ENCODE measurements at regions not wholly inside any gene's neighbourhood (a gene's known extent, or its start where the extent isn't known, plus 50 kb on each side); places are given as distances from the start of the nearest gene placed in this dataset.
"Not testable (repeated sequence)": the region's sequence is repeated elsewhere in the genome, so short reads cannot be mapped to it uniquely, and the experiment has no call there.

DNA sequence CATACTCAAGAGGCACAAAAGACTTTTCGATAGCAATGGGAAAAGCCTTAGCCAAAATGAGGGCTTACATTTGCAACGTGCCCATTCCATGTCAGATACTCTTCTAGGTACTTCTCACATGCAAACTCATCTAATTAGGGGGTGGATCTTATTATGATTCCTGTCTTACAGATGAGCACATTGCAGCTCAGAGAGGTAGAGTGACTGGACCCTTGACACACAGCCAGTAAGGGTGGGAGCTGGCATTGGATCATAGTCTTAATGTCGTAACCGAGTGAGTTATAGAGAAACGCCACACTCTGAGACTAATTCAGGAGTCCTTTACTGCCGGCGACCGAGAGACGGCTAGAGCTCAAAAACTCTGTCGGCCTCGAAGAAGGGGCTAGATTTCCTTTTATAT lies 78.8 kb upstream of the GRIN2A start:
- no peak for DNase-seq (ENCODE audit: low read depth)
- TF ChIP-seq, protein P1, sequence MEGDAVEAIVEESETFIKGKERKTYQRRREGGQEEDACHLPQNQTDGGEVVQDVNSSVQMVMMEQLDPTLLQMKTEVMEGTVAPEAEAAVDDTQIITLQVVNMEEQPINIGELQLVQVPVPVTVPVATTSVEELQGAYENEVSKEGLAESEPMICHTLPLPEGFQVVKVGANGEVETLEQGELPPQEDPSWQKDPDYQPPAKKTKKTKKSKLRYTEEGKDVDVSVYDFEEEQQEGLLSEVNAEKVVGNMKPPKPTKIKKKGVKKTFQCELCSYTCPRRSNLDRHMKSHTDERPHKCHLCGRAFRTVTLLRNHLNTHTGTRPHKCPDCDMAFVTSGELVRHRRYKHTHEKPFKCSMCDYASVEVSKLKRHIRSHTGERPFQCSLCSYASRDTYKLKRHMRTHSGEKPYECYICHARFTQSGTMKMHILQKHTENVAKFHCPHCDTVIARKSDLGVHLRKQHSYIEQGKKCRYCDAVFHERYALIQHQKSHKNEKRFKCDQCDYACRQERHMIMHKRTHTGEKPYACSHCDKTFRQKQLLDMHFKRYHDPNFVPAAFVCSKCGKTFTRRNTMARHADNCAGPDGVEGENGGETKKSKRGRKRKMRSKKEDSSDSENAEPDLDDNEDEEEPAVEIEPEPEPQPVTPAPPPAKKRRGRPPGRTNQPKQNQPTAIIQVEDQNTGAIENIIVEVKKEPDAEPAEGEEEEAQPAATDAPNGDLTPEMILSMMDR (IDR thresholded peaks at IDR 0.05; ENCODE audit: insufficient read depth, low read length): no peak
- no peak overlapping the region for H3K4me3 ChIP-seq (ENCODE audit: low read depth, low read length)

DNA sequence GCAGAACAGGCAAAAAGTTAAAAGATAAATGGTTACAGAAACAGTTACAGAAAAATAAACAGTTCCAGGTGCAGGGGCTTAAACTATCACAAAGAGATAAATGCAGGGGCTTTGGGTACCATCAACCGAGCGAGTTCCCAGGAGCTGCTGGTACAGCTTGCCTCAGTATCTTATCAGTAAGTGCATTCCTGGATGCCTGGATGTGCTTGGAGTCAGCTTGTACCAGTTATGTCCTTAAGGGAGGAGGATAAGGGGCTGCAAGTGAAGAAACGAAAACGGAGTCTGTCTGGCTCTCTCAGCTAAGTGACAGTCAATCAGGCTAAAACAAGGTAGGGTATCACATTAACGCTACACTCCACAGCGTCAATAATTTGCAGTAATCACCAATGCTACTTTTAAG lies 79.3 kb upstream of the GRIN2A start:
- not testable (repeated sequence) for H3K4me3 ChIP-seq (ENCODE audit: low read depth, low read length); DNase-seq (ENCODE audit: low read depth)

DNA sequence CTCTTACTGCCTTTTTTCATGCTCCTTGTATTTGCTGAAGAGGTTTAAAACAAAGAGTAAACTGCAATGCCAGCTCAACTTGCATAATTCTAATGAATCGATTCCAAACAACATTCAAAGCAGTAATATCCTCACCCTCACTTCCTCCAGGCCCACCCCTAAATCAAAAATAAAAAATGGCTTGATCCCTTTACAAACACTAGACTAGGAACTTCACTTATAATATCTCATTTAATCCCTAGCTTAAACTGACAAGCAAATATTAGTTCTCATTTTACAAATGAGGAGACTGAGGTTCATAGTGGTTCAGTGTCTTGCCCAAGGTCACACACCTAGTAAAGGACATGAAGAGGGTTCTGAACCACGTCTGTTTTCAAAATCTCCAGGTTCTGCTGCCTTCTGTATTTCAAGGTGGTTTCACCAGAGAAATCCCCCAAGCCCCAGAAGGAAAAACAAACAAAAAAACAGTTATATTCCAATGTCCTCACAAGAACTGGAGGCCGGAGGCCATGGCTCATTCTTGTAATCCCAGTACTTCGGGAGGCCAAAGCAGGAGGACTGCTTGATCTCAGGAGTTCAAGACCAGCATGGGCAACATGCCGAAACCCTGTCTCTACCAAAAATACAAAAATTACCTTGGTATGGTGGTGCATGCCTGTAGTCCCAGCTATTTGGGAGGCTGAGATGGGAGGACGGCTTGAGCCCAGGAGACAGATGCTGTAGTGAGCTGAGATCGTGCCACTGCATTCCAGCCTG lies 80.3 kb upstream of the GRIN2A start:
- H3K4me3 ChIP-seq (ENCODE audit: low read depth, low read length): no peak overlapping the region
- no peak for DNase-seq (ENCODE audit: low read depth)
- TF ChIP-seq, protein P1 (IDR thresholded peaks at IDR 0.05; ENCODE audit: insufficient read depth, low read length): no peak

DNA sequence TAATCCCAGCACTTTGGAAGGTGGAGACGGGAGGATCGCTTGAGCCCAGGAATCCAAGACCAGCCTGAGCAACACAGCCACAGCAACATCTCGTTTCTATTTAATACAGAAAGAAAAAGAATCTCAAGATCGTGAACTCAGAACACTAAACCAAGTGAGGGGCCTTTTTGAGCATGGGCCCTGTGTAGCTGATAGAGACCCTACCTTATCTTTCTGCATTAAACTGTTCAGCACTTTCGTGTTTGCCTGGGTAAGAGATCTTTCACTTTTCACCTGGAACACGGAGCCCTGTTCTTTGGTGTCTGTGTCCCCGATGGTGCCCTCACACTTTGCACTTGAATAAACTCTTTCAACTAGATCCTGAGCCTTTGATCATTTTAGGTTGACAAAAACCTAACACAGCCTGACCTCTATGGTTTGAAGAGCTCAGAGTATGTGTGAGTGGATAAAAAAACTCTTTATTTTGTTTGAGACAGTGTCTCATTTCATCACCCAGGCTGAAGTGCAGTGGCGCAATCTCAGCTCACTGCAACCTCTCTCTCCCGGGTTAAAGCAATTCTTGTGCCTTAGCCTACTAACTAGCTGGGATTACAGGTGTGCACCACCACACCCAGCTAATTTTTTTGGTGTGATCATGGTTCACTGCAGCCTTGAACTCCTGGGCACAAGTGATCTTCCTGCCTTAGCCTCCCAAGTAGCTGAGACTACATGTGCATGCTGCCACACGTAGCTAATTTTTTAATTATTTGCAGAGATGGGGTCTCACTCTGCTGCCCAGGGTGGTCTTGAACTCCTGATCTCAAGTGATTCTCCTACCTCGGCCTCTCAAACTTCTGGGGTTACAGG lies 83.8 kb upstream of the GRIN2A start:
- TF ChIP-seq, protein P1 (IDR thresholded peaks at IDR 0.05; ENCODE audit: insufficient read depth, low read length): no peak
- DNase-seq (ENCODE audit: low read depth): no peak
- no peak overlapping the region for H3K4me3 ChIP-seq (ENCODE audit: low read depth, low read length)

DNA sequence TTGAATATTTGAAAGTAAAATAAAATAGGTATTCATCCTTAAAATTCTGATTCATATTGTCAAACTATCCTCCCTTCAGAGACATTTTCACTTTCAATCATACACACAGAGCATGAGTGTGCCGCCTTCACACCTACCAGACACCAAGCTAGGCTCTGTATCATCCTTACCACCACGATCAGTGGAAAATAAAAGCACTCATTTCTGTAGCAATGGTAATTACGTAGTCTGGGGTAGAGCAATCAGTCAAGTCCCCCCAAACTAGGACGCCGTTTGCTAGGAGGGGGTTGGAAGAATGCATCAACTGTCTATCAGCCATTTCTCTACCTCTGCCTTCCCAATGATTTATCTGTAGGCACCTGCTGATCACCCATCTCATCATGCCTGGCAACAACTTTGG lies 84.6 kb upstream of the GRIN2A start:
- H3K4me3 ChIP-seq (ENCODE audit: low read depth, low read length): no peak overlapping the region
- TF ChIP-seq, protein P1 (IDR thresholded peaks at IDR 0.05; ENCODE audit: insufficient read depth, low read length): no peak
- no peak for DNase-seq (ENCODE audit: low read depth)

DNA sequence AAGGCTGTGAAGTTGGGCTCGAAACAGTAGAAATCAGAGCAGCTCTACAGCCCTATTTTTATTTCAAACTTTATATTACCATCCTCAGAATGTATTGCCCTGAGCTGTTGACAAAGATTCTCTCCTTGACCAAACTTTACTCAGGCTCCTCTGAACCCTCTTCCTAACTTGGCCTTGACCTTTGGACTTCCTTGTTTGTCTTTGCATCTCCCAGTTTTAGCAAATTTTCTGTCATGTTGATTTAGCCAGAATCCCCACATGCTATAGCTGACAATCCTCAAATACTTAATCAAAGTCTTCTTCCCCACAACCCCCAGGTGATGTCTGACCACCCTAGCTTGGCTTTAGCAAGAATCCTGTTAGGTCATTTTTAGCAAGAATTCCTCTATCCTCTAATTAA lies 87.4 kb upstream of the GRIN2A start:
- DNase-seq (ENCODE audit: low read depth): no peak
- TF ChIP-seq, protein P1 (IDR thresholded peaks at IDR 0.05; ENCODE audit: insufficient read depth, low read length): no peak
- H3K4me3 ChIP-seq (ENCODE audit: low read depth, low read length): no peak overlapping the region

DNA sequence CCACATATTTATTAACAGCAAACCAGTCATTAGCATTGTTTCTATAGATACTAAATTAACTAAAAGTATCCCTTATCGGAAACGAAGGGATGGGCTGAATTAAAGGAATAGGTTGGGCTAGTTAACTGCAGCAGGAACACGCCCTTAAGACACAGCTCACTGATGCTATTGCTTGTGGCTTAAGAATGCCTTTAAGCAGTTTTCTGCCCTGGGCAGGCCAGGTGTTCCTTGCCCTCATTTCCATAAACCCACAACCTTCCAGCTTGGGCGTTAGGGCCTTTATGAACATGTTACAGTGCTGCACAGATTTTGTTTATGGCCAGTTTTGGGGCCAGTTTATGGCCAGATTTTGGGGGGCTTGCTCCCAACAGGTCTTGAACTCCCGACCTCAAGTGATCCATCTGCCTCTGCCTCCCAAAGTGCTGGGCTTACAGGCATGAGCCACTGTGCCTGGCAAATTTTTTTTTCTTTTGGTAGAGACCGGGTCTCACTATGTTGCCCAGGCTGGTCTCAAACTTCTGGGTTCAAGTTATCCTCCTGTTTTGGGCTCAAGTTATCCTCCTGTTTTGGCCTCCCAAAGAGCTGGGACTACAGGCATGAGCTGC lies 90.1 kb upstream of the GRIN2A start:
- DNase-seq (ENCODE audit: low read depth); H3K4me3 ChIP-seq (ENCODE audit: low read depth, low read length): not testable (repeated sequence)

DNA sequence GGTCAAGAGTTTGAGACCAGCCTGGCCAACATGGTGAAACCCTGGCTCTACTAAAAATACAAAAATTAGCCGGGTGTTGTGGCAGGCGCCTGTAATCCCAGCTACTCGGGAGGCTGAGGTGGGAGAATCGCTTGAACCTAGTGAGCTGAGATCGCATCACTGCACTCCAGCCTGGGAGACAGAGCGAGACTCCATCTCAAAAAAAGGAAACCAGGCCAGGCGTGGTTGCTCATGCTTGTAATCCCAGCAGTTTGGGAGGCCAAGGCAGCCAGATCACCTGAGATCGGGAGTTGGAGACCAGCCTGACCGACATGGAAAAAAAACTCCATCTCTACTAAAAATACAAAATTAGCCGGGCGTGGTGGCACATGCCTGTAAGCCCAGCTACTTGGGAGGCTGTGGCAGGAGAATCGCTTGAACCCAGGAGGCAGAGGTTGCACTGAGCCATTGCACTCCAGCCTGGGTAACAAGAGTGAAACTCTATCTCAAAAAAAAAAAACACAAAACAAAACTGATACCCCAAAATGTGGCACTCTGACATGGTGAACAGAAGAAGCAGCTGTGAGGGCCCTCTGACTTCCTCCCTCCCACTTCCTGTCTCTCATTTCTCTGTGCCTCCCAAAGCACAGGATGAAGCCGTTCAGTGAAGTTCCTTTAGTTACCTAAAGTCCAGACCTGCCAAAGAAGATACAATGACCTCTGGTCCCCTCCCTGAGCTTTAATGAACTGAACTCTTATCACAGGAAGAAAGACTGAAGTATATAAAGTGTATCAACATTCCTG lies 93.2 kb upstream of the GRIN2A start:
- not testable (repeated sequence) for DNase-seq (ENCODE audit: low read depth); H3K4me3 ChIP-seq (ENCODE audit: low read depth, low read length)

All from fibroblast of the aortic adventitia (primary cell).